Loucy (cell line): ENCODE measurements at regions not wholly inside any gene's neighbourhood (a gene's known extent, or its start where the extent isn't known, plus 50 kb on each side); places are given as distances from the start of the nearest gene placed in this dataset.

Source experiments
- H2AFZ ChIP-seq: fragments of 200-600 bp; sonication (generic); 2 replicates; pipeline ENCODE4 v1.6.0; 2016; ENCODE audit warnings: antibody characterized with exemption, mild to moderate bottlenecking, low read length, moderate library complexity
- H3F3A ChIP-seq: fragments of 200-600 bp; 2 replicates; pipeline ENCODE4 v1.6.0; 2016; ENCODE audit warnings: antibody characterized with exemption, low read depth, mild to moderate bottlenecking
- H3K27me3 ChIP-seq: fragments of 200-600 bp; sonication (generic); 2 replicates; pipeline ENCODE4 v1.6.1; 2014; ENCODE audit warnings: low read length, mild to moderate bottlenecking; ENCODE audit not compliant: insufficient read depth, poor library complexity, severe bottlenecking
- H3K36me3 ChIP-seq: fragments of 200-600 bp; sonication (generic); 2 replicates; pipeline ENCODE4 v1.6.1; 2016; ENCODE audit warnings: low read length; ENCODE audit not compliant: insufficient read depth
- H3K4me1 ChIP-seq: fragments of 200-600 bp; sonication (generic); 2 replicates; pipeline ENCODE4 v1.5.1; 2014; ENCODE audit warnings: low read length, mild to moderate bottlenecking; ENCODE audit not compliant: insufficient read depth, poor library complexity, severe bottlenecking
- H3K4me2 ChIP-seq: fragments of 200-600 bp; sonication (generic); 2 replicates; pipeline ENCODE4 v1.6.0; 2014; ENCODE audit warnings: antibody characterized with exemption, low read length, low read depth, mild to moderate bottlenecking; ENCODE audit not compliant: poor library complexity, severe bottlenecking
- H3K4me3 ChIP-seq: fragments of 200-600 bp; sonication (generic); 2 replicates; pipeline ENCODE4 v1.5.1; 2014; ENCODE audit warnings: low read length, mild to moderate bottlenecking, mixed read lengths; ENCODE audit not compliant: poor library complexity, severe bottlenecking
- H3K79me2 ChIP-seq: fragments of 200-600 bp; sonication (generic); 2 replicates; pipeline ENCODE4 v1.6.1; 2014; ENCODE audit warnings: low read length; ENCODE audit not compliant: insufficient read depth
- H3K9ac ChIP-seq: fragments of 200-600 bp; sonication (generic); 2 replicates; pipeline ENCODE4 v1.6.0; 2014; ENCODE audit warnings: mild to moderate bottlenecking, low read depth, low read length, moderate library complexity; ENCODE audit not compliant: poor library complexity, severe bottlenecking
- H3K9me2 ChIP-seq: fragments of 200-600 bp; sonication (generic); replicated peaks from 2 replicates; pipeline ENCODE4 v1.6.1; 2016; ENCODE audit warnings: low read depth, low read length, mixed read lengths
- H3K9me3 ChIP-seq: fragments of 200-600 bp; sonication (generic); 2 replicates; pipeline ENCODE4 v1.6.1; 2014; ENCODE audit warnings: mild to moderate bottlenecking, antibody characterized with exemption, low read length, low read depth; ENCODE audit not compliant: insufficient read depth
- H4K20me1 ChIP-seq: fragments of 200-600 bp; sonication (generic); 2 replicates; pipeline ENCODE4 v1.6.0; 2014; ENCODE audit warnings: antibody characterized with exemption, low read length, mild to moderate bottlenecking; ENCODE audit not compliant: insufficient read depth, poor library complexity, severe bottlenecking
- EZH2phosphoT487 ChIP-seq: fragments of 200-600 bp; IDR thresholded peaks from 2 replicates; pipeline ENCODE4 v1.6.1; 2018; ENCODE audit warnings: antibody characterized with exemption, mild to moderate bottlenecking, moderate library complexity, borderline replicate concordance
- TF ChIP-seq, protein P1 (sequence below): fragments of 200-600 bp; sonication (generic); conservative IDR thresholded peaks from 2 replicates; pipeline ENCODE4 v1.5.1; 2014; ENCODE audit warnings: mild to moderate bottlenecking, antibody characterized with exemption, low read length

DNA sequence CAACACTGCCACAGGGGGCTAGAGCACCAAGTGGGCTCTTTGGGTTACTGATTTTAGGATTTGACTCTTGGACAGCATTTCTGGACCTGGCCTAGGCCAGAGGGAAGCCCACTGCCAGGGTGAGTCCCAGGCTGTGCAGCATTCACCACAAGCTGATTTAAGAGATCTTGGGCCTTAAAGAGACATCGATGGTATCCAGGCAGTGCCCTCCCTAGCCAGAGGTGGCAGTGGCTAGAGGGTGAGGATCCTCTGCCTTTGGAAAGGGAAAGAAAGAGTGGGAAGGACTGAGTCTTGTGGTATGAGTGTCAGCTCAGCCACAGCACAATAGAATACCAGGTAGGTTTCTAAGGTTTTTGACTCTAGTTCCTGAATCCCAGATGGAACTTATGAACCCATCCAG is 613.9 kb downstream of the FAT4 start:
- Histone ChIP-seq H2AFZ (no peak overlapping the region), H3F3A (no peaks in the 10 kb centered on the region), H3K9ac (no peak overlapping the region), H3K79me2 (no peaks in the 10 kb centered on the region), H3K9me3 (no peaks in the 10 kb centered on the region; the same call in 1 of the 2 replicates), H3K4me2 (no peak overlapping the region), H3K36me3 (no peaks in the 10 kb centered on the region), H3K27me3 (no peaks in the 10 kb centered on the region), H3K9me2 (no peaks in the 10 kb centered on the region), H4K20me1 (no peaks in the 10 kb centered on the region), H3K4me1 (no peaks in the 10 kb centered on the region), H3K4me3 (no peak overlapping the region)
- TF ChIP-seq EZH2phosphoT487: no peak
- TF ChIP-seq, protein P1, sequence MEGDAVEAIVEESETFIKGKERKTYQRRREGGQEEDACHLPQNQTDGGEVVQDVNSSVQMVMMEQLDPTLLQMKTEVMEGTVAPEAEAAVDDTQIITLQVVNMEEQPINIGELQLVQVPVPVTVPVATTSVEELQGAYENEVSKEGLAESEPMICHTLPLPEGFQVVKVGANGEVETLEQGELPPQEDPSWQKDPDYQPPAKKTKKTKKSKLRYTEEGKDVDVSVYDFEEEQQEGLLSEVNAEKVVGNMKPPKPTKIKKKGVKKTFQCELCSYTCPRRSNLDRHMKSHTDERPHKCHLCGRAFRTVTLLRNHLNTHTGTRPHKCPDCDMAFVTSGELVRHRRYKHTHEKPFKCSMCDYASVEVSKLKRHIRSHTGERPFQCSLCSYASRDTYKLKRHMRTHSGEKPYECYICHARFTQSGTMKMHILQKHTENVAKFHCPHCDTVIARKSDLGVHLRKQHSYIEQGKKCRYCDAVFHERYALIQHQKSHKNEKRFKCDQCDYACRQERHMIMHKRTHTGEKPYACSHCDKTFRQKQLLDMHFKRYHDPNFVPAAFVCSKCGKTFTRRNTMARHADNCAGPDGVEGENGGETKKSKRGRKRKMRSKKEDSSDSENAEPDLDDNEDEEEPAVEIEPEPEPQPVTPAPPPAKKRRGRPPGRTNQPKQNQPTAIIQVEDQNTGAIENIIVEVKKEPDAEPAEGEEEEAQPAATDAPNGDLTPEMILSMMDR: no peak

DNA sequence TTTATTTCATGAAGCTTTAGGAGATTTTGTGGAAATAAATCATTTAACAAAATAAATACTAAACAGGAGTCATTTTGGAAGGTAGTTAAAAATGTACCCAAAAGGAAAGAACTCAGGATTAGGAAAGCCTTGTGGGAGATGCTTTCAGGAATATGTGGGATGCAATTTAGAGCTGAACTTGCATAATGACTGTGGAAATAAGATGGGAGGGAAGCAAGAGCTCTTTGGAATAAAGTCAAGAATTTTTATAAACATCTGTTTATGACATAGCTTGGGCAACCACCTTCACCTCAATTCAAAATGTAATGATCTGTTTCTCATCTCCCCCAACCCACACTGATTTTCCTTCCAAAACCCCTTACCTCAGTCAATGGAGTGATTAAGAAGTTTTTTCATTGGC is 623.8 kb downstream of the FAT4 start:
- no peak for TF ChIP-seq EZH2phosphoT487
- TF ChIP-seq, protein P1: no peak
- H3K9ac ChIP-seq: no peak overlapping the region
- H4K20me1 ChIP-seq: no peaks in the 10 kb centered on the region

DNA sequence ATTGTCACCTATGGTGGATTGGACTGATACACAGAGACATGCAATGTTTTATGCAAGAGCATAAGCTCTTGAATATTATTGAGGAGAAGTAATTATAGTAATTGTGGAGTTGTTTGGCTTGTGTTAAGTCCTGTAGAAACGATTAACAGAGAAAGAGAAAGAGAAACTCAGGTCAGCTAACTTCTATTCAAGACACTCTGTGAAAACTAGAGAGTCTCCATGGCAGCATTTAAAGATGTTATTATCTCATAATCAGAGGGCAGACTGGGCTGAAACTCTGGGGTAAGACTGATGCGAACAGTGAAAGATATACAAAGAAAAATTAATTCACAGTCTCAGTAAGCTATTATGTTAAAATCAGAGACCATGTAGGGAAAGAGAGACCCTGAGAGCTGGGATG is 625.7 kb downstream of the FAT4 start:
- H3K36me3 ChIP-seq: no peaks in the 10 kb centered on the region
- H3K4me3 ChIP-seq: no peak overlapping the region
- no peaks in the 10 kb centered on the region for H3K9me2 ChIP-seq
- no peaks in the 10 kb centered on the region for H3K27me3 ChIP-seq
- no peak overlapping the region for H3K4me2 ChIP-seq
- TF ChIP-seq, protein P1: no peak
- no peak for TF ChIP-seq EZH2phosphoT487
- H3K9me3 ChIP-seq: no peaks in the 10 kb centered on the region
- H2AFZ ChIP-seq: no peak overlapping the region
- H3K9ac ChIP-seq: no peak overlapping the region
- H3K4me1 ChIP-seq: no peaks in the 10 kb centered on the region
- H3K79me2 ChIP-seq: no peaks in the 10 kb centered on the region
- H4K20me1 ChIP-seq: no peaks in the 10 kb centered on the region
- no peaks in the 10 kb centered on the region for H3F3A ChIP-seq

More for the DNA sequence above, 623.8 kb downstream of the FAT4 start:
- H2AFZ ChIP-seq: no peak overlapping the region
- H3F3A ChIP-seq: no peaks in the 10 kb centered on the region
- H3K9me2 ChIP-seq: no peaks in the 10 kb centered on the region
- H3K79me2 ChIP-seq: no peaks in the 10 kb centered on the region
- H3K27me3 ChIP-seq: no peaks in the 10 kb centered on the region
- no peaks in the 10 kb centered on the region for H3K9me3 ChIP-seq
- H3K4me3 ChIP-seq: no peak overlapping the region
- no peaks in the 10 kb centered on the region for H3K36me3 ChIP-seq
- H3K4me2 ChIP-seq: no peak overlapping the region
- no peaks in the 10 kb centered on the region for H3K4me1 ChIP-seq
